Karpas-422 (cell line): ENCODE measurements at regions not wholly inside any gene's neighbourhood (a gene's known extent, or its start where the extent isn't known, plus 50 kb on each side); places are given as distances from the start of the nearest gene placed in this dataset.

Experiments
- DNase-seq: peaks from one replicate; pipeline ENCODE4 v3.0.0-alpha.2; 2015
- H2AFZ ChIP-seq: fragments of 200-600 bp; sonication (generic); 2 replicates; pipeline ENCODE4 v1.6.1; 2014; ENCODE audit warnings: antibody characterized with exemption, low read length, mixed read lengths
- H3K27ac ChIP-seq: fragments of 200-600 bp; sonication (generic); 2 replicates; pipeline ENCODE4 v1.5.1; 2014; ENCODE audit warnings: mild to moderate bottlenecking, low read length, moderate library complexity
- H3K27me3 ChIP-seq: fragments of 200-600 bp; sonication (generic); 2 replicates; pipeline ENCODE4 v1.6.1; 2014; ENCODE audit warnings: low read length, mixed read lengths
- H3K36me3 ChIP-seq: fragments of 200-600 bp; sonication (generic); 2 replicates; pipeline ENCODE4 v1.6.1; 2014; ENCODE audit warnings: low read length, mixed read lengths; ENCODE audit not compliant: insufficient read depth
- H3K4me1 ChIP-seq: fragments of 200-600 bp; sonication (generic); 2 replicates; pipeline ENCODE4 v1.6.1; 2014; ENCODE audit warnings: mild to moderate bottlenecking, low read length, mixed read lengths
- H3K4me2 ChIP-seq: fragments of 200-600 bp; sonication (generic); 2 replicates; pipeline ENCODE4 v1.6.1; 2014; ENCODE audit warnings: low read length, low read depth, mild to moderate bottlenecking; ENCODE audit not compliant: poor library complexity, severe bottlenecking
- H3K4me3 ChIP-seq: fragments of 200-600 bp; sonication (generic); 2 replicates; pipeline ENCODE4 v1.5.1; 2014; ENCODE audit warnings: mild to moderate bottlenecking, antibody characterized with exemption, low read length, mixed read lengths
- H3K79me2 ChIP-seq: fragments of 200-600 bp; sonication (generic); 2 replicates; pipeline ENCODE4 v1.6.1; 2014; ENCODE audit warnings: mild to moderate bottlenecking, low read length, mixed read lengths
- H3K9ac ChIP-seq: fragments of 200-600 bp; sonication (generic); 2 replicates; pipeline ENCODE4 v1.6.0; 2014; ENCODE audit warnings: low read length
- H3K9me2 ChIP-seq: fragments of 200-600 bp; sonication (generic), shearing (Covaris generic); replicated peaks from 2 replicates; pipeline ENCODE4 v1.6.0; 2014; ENCODE audit warnings: mild to moderate bottlenecking, low read length, moderate library complexity; ENCODE audit not compliant: insufficient read depth
- H3K9me3 ChIP-seq: fragments of 300-700, 200-600 bp; sonication (generic); 2 replicates; pipeline ENCODE4 v1.6.1; 2014; ENCODE audit warnings: low read length, mixed read lengths
- H4K20me1 ChIP-seq: fragments of 200-600 bp; sonication (generic); 2 replicates; pipeline ENCODE4 v1.6.1; 2014; ENCODE audit warnings: mild to moderate bottlenecking, antibody characterized with exemption, low read length, low read depth; ENCODE audit not compliant: insufficient read depth

- H3K4me3 ChIP-seq, result no peak overlapping the region
- H3K27me3 ChIP-seq, result no peaks in the 10 kb centered on the region
- H4K20me1 ChIP-seq, result no peaks in the 10 kb centered on the region
- H3K9me2 ChIP-seq, result no peaks in the 10 kb centered on the region
- no peak overlapping the region for H3K9ac ChIP-seq
- no peak overlapping the region for H3K4me2 ChIP-seq
- no peak overlapping the region for H3K27ac ChIP-seq
- no peak overlapping the region for H2AFZ ChIP-seq
- DNase-seq, result no peak
- H3K79me2 ChIP-seq, result no peaks in the 10 kb centered on the region
- no peaks in the 10 kb centered on the region for H3K4me1 ChIP-seq
- H3K36me3 ChIP-seq, result no peaks in the 10 kb centered on the region
- peaks cover 17% of the 10 kb centered on the region for H3K9me3 ChIP-seq
Measured at GRCh38 chr4:97330917-97331316, 812.4 kb downstream of the STPG2 start.

- no peaks in the 10 kb centered on the region for H3K9me2 ChIP-seq
- no peak overlapping the region for H3K27ac ChIP-seq
- no peak overlapping the region for H3K4me3 ChIP-seq
- no peaks in the 10 kb centered on the region for H4K20me1 ChIP-seq
- no peak overlapping the region for H2AFZ ChIP-seq
- H3K9me3 ChIP-seq, result peaks cover 13% of the 10 kb centered on the region
- H3K79me2 ChIP-seq, result no peaks in the 10 kb centered on the region
- no peaks in the 10 kb centered on the region for H3K36me3 ChIP-seq
- DNase-seq, result no peak
- H3K9ac ChIP-seq, result no peak overlapping the region
- no peaks in the 10 kb centered on the region for H3K4me1 ChIP-seq
- H3K4me2 ChIP-seq, result no peak overlapping the region
- no peaks in the 10 kb centered on the region for H3K27me3 ChIP-seq
Measured at GRCh38 chr4:97334348-97334747, 808.9 kb downstream of the STPG2 start.

DNA sequence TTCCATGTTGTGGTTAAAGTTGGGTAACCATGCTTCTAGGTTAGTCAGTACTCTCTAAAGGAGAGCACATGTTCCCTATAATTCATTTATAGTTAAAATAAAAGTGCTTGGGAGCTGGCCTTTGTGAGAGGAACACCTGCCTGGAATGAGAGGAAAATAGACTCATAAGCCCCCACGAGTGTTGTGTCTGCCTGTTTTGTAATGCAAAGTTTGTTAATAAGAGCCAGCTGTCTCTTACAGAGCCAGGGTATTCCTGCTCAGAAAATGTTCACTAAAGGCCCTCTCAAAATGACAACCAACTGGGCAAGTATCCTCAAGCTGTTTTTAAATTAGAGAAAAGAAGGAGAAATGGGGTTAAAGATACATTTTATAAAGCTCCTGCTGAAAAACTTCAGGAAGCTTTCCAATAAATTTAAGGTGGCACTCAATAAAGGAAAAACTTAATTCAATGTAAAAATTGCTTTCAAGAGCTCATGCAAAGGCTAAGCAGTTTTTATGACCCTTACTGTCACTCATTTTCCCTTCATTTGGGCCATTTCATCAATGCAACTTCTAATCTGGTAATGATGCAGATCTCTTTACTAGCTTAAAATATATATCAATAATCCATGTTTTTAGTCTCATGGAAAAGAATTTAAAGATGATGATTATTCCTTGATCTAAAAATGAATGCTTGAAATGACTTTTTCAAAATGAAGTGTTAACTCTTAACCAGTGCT is 793.6 kb downstream of the STPG2 start:
- no peaks in the 10 kb centered on the region for H3K9me2 ChIP-seq
- DNase-seq, result no peak
- no peaks in the 10 kb centered on the region for H4K20me1 ChIP-seq
- peaks cover 25% of the 10 kb centered on the region for H3K9me3 ChIP-seq
- H3K4me2 ChIP-seq, result no peak overlapping the region
- H3K9ac ChIP-seq, result no peak overlapping the region
- H3K4me1 ChIP-seq, result no peaks in the 10 kb centered on the region
- no peaks in the 10 kb centered on the region for H3K36me3 ChIP-seq
- no peak overlapping the region for H3K4me3 ChIP-seq
- H2AFZ ChIP-seq, result no peak overlapping the region
- no peaks in the 10 kb centered on the region for H3K27me3 ChIP-seq
- no peak overlapping the region for H3K27ac ChIP-seq
- no peaks in the 10 kb centered on the region for H3K79me2 ChIP-seq

- Histone ChIP-seq H3K4me3 (no peak overlapping the region), H3K79me2 (no peaks in the 10 kb centered on the region), H2AFZ (no peak overlapping the region), H3K9ac (no peak overlapping the region), H3K27me3 (no peaks in the 10 kb centered on the region), H3K27ac (no peak overlapping the region), H3K9me3 (peaks cover 18% of the 10 kb centered on the region), H3K9me2 (no peaks in the 10 kb centered on the region), H4K20me1 (no peaks in the 10 kb centered on the region), H3K4me1 (no peaks in the 10 kb centered on the region), H3K4me2 (no peak overlapping the region), H3K36me3 (no peaks in the 10 kb centered on the region)
- DNase-seq, result no peak
Measured at GRCh38 chr4:97353876-97354275, 789.4 kb downstream of the STPG2 start.

GRCh38 chr4:97359826-97360225 is 783.5 kb downstream of the STPG2 start:
- H3K9me3 ChIP-seq, result peaks cover 14% of the 10 kb centered on the region
- H3K4me1 ChIP-seq, result no peaks in the 10 kb centered on the region
- H3K9ac ChIP-seq, result no peak overlapping the region
- H3K9me2 ChIP-seq, result no peaks in the 10 kb centered on the region
- DNase-seq, result no peak
- no peak overlapping the region for H3K27ac ChIP-seq
- H3K4me2 ChIP-seq, result no peak overlapping the region
- H3K4me3 ChIP-seq, result no peak overlapping the region
- H3K36me3 ChIP-seq, result no peaks in the 10 kb centered on the region
- H3K79me2 ChIP-seq, result no peaks in the 10 kb centered on the region
- H3K27me3 ChIP-seq, result no peaks in the 10 kb centered on the region
- no peaks in the 10 kb centered on the region for H4K20me1 ChIP-seq
- no peak overlapping the region for H2AFZ ChIP-seq

GRCh38 chr4:97360733-97361132 is 782.5 kb downstream of the STPG2 start:
- Histone ChIP-seq H3K27me3 (no peaks in the 10 kb centered on the region), H3K36me3 (no peaks in the 10 kb centered on the region), H2AFZ (no peak overlapping the region), H3K9ac (no peak overlapping the region), H3K79me2 (no peaks in the 10 kb centered on the region), H3K27ac (no peak overlapping the region), H3K9me3 (peaks cover 14% of the 10 kb centered on the region), H3K4me3 (no peak overlapping the region), H3K4me1 (no peaks in the 10 kb centered on the region), H4K20me1 (no peaks in the 10 kb centered on the region), H3K4me2 (no peak overlapping the region), H3K9me2 (no peaks in the 10 kb centered on the region)
- DNase-seq, result no peak

GRCh38 chr4:97367878-97368277 is 775.4 kb downstream of the STPG2 start:
- H3K9me2 ChIP-seq, result no peaks in the 10 kb centered on the region
- H4K20me1 ChIP-seq, result no peaks in the 10 kb centered on the region
- H3K4me2 ChIP-seq, result no peak overlapping the region

GRCh38 chr4:97370568-97370967 is 772.7 kb downstream of the STPG2 start:
- H3K27ac ChIP-seq, result no peak overlapping the region
- H3K4me2 ChIP-seq, result no peak overlapping the region
- no peak overlapping the region for H3K4me3 ChIP-seq
- no peak for DNase-seq
- no peaks in the 10 kb centered on the region for H3K27me3 ChIP-seq
- no peaks in the 10 kb centered on the region for H3K36me3 ChIP-seq
- H3K9me2 ChIP-seq, result no peaks in the 10 kb centered on the region
- H3K9ac ChIP-seq, result no peak overlapping the region
- H2AFZ ChIP-seq, result no peak overlapping the region
- no peaks in the 10 kb centered on the region for H3K79me2 ChIP-seq
- H3K4me1 ChIP-seq, result no peaks in the 10 kb centered on the region
- no peaks in the 10 kb centered on the region for H4K20me1 ChIP-seq
- H3K9me3 ChIP-seq, result peaks cover 21% of the 10 kb centered on the region

More at GRCh38 chr4:97367878-97368277, 775.4 kb downstream of the STPG2 start:
- H3K36me3 ChIP-seq, result no peaks in the 10 kb centered on the region
- H3K9ac ChIP-seq, result no peak overlapping the region
- H3K27ac ChIP-seq, result no peak overlapping the region
- H3K27me3 ChIP-seq, result no peaks in the 10 kb centered on the region
- DNase-seq, result no peak
- no peaks in the 10 kb centered on the region for H3K79me2 ChIP-seq
- H3K4me3 ChIP-seq, result no peak overlapping the region
- peaks cover 21% of the 10 kb centered on the region for H3K9me3 ChIP-seq
- no peaks in the 10 kb centered on the region for H3K4me1 ChIP-seq
- H2AFZ ChIP-seq, result no peak overlapping the region
